ENCODE measurements at regions not wholly inside any gene's neighbourhood (a gene's known extent, or its start where the extent isn't known, plus 50 kb on each side); places are given as distances from the start of the nearest gene placed in this dataset.

DNA sequence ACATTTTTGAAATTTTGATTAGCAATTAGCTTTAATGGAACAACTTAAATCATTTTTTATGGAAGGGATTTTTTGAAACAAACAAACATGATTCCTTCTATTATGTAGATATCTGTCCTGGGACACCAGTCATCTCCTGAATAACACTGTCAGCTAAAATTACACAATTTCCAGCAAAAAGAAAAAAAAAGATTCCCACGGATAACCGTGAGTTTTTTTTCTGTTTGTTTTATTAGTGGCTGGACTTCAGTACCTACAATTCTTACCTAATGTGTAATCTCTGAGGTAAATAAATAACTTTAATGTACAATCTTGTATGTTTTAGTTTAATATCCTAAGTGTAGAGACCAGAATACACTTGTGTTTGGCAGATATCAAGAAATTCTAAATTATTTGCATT, 126.6 kb upstream of the KYNU start:
- TF ChIP-seq, protein P1, sequence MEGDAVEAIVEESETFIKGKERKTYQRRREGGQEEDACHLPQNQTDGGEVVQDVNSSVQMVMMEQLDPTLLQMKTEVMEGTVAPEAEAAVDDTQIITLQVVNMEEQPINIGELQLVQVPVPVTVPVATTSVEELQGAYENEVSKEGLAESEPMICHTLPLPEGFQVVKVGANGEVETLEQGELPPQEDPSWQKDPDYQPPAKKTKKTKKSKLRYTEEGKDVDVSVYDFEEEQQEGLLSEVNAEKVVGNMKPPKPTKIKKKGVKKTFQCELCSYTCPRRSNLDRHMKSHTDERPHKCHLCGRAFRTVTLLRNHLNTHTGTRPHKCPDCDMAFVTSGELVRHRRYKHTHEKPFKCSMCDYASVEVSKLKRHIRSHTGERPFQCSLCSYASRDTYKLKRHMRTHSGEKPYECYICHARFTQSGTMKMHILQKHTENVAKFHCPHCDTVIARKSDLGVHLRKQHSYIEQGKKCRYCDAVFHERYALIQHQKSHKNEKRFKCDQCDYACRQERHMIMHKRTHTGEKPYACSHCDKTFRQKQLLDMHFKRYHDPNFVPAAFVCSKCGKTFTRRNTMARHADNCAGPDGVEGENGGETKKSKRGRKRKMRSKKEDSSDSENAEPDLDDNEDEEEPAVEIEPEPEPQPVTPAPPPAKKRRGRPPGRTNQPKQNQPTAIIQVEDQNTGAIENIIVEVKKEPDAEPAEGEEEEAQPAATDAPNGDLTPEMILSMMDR (IDR thresholded peaks at IDR 0.05 in 4 of 5, conservative IDR thresholded peaks at IDR 0.05 in 1 of 5): no peak
- no peak for TF ChIP-seq POLR2A (IDR thresholded peaks at IDR 0.05)

Measured in gastrocnemius medialis (tissue), 4 donors.